OCI-LY7 (cell line): ENCODE measurements at regions not wholly inside any gene's neighbourhood (a gene's known extent, or its start where the extent isn't known, plus 50 kb on each side); places are given as distances from the start of the nearest gene placed in this dataset.
"Not testable (repeated sequence)": the region's sequence is repeated elsewhere in the genome, so short reads cannot be mapped to it uniquely, and the experiment has no call there.

Source experiments
- BruUV-seq: library from RNA; stranded (reverse); fragments of 400-500 nt; replicated peaks from 2 replicates; lab custom pipeline; 2021; lab: Mats Ljungman, UMichigan
- CTCF ChIA-PET: fragments of 300-600 bp; sonication (Branson Sonifier 250); formaldehyde crosslinking; loops from one replicate; lab custom pipeline; 2022; ENCODE audit warnings: antibody characterized with exemption; ENCODE audit not compliant: unreplicated experiment; lab: Charles Lee
- POLR2A ChIA-PET: fragments of 300-600 bp; sonication (Branson Sonifier 250); formaldehyde crosslinking; loops from one replicate; lab custom pipeline; 2022; ENCODE audit warnings: antibody characterized with exemption; lab: Charles Lee
- DNase-seq: peaks from one replicate; pipeline ENCODE4 v3.0.0-alpha.2; 2015; ENCODE audit warnings: low spot score
- H2AFZ ChIP-seq: fragments of 200-600 bp; sonication (generic), shearing (Covaris generic); 2 replicates; pipeline ENCODE4 v1.6.1; 2014; ENCODE audit warnings: mild to moderate bottlenecking, antibody characterized with exemption, low read length, moderate library complexity
- H3K27ac ChIP-seq: fragments of 200-600 bp; sonication (generic); 2 replicates; pipeline ENCODE4 v1.5.1; 2014; ENCODE audit warnings: mixed run types, low read depth, mild to moderate bottlenecking, moderate library complexity, low read length, inconsistent platforms; ENCODE audit not compliant: poor library complexity, severe bottlenecking
- H3K36me3 ChIP-seq: fragments of 200-600 bp; sonication (generic); 2 replicates; pipeline ENCODE4 v1.6.1; 2014; ENCODE audit warnings: mild to moderate bottlenecking, antibody characterized with exemption, low read length, moderate library complexity, mixed read lengths; ENCODE audit not compliant: insufficient read depth
- H3K4me1 ChIP-seq: fragments of 200-600 bp; sonication (generic); 2 replicates; pipeline ENCODE4 v1.5.1; 2014; ENCODE audit warnings: mild to moderate bottlenecking, low read length; ENCODE audit not compliant: insufficient read depth, poor library complexity, severe bottlenecking
- H3K4me2 ChIP-seq: fragments of 200-600 bp; sonication (generic); 2 replicates; pipeline ENCODE4 v1.6.1; 2014; ENCODE audit warnings: mild to moderate bottlenecking, low read length
- H3K4me3 ChIP-seq: fragments of 200-600 bp; sonication (generic); 2 replicates; pipeline ENCODE4 v1.5.1; 2014; ENCODE audit warnings: mild to moderate bottlenecking, low read depth, low read length; ENCODE audit not compliant: poor library complexity, severe bottlenecking
- H3K79me2 ChIP-seq: fragments of 200-600 bp; sonication (generic); 2 replicates; pipeline ENCODE4 v1.6.1; 2016; ENCODE audit warnings: low read depth, mild to moderate bottlenecking, low read length, moderate library complexity, mixed read lengths; ENCODE audit not compliant: insufficient read depth
- H3K9me2 ChIP-seq: fragments of 200-600 bp; sonication (generic); 2 replicates; pipeline ENCODE4 v1.6.1; 2016; ENCODE audit warnings: mild to moderate bottlenecking, low read length, mixed read lengths; ENCODE audit not compliant: insufficient read depth
- H3K9me3 ChIP-seq: fragments of 200-600 bp; sonication (generic); 2 replicates; pipeline ENCODE4 v1.6.1; 2014; ENCODE audit warnings: mild to moderate bottlenecking, mixed run types, low read length, mixed read lengths
- H4K20me1 ChIP-seq: fragments of 200-600 bp; sonication (generic); 2 replicates; pipeline ENCODE4 v1.6.1; 2014; ENCODE audit warnings: mild to moderate bottlenecking, antibody characterized with exemption, low read length, moderate library complexity, mixed read lengths; ENCODE audit not compliant: insufficient read depth
- EZH2phosphoT487 ChIP-seq: fragments of 200-600 bp; sonication (generic); IDR thresholded peaks from 2 replicates; pipeline ENCODE4 v1.6.1; 2018; ENCODE audit warnings: low read depth, borderline replicate concordance, mild to moderate bottlenecking, mixed run types, antibody characterized with exemption, low read length, moderate library complexity, mixed read lengths
- intact Hi-C: fragments of 100-400 bp; cut with micrococcal nuclease; formaldehyde crosslinking; loops from one replicate; pipeline ENCODE4 v1.10.0; 2022; ENCODE audit not compliant: unreplicated experiment
- TF ChIP-seq, protein P1 (sequence below): fragments of 200-600 bp; sonication (generic); conservative IDR thresholded peaks from 2 replicates; pipeline ENCODE4 v1.5.1; 2014; ENCODE audit warnings: mild to moderate bottlenecking, antibody characterized with exemption, low read length, moderate library complexity, mixed read lengths

GRCh38 chr1:788835-789234 lies 102.4 kb upstream of the OR4F16 start:
- ChIA-PET POLR2A (no interaction called here), CTCF (no interaction called here)
- Histone ChIP-seq H3K4me2 (no peak overlapping the region), H4K20me1 (no peaks in the 10 kb centered on the region), H3K36me3 (peaks cover 10% of the 10 kb centered on the region), H3K9me3 (peaks cover 12% of the 10 kb centered on the region; the same call in 1 of the 2 replicates), H3K9me2 (no peaks in the 10 kb centered on the region), H3K4me3 (no peak overlapping the region), H2AFZ (no peak overlapping the region), H3K4me1 (no peaks in the 10 kb centered on the region), H3K27ac (no peak overlapping the region), H3K79me2 (peaks cover 5% of the 10 kb centered on the region; the same call in 1 of the 2 replicates)
- no peak for TF ChIP-seq EZH2phosphoT487
- TF ChIP-seq, protein P1, sequence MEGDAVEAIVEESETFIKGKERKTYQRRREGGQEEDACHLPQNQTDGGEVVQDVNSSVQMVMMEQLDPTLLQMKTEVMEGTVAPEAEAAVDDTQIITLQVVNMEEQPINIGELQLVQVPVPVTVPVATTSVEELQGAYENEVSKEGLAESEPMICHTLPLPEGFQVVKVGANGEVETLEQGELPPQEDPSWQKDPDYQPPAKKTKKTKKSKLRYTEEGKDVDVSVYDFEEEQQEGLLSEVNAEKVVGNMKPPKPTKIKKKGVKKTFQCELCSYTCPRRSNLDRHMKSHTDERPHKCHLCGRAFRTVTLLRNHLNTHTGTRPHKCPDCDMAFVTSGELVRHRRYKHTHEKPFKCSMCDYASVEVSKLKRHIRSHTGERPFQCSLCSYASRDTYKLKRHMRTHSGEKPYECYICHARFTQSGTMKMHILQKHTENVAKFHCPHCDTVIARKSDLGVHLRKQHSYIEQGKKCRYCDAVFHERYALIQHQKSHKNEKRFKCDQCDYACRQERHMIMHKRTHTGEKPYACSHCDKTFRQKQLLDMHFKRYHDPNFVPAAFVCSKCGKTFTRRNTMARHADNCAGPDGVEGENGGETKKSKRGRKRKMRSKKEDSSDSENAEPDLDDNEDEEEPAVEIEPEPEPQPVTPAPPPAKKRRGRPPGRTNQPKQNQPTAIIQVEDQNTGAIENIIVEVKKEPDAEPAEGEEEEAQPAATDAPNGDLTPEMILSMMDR, result no peak
- intact Hi-C loops, result no loop called here
- no TSS peak for BruUV-seq
- DNase-seq, result no peak

DNA sequence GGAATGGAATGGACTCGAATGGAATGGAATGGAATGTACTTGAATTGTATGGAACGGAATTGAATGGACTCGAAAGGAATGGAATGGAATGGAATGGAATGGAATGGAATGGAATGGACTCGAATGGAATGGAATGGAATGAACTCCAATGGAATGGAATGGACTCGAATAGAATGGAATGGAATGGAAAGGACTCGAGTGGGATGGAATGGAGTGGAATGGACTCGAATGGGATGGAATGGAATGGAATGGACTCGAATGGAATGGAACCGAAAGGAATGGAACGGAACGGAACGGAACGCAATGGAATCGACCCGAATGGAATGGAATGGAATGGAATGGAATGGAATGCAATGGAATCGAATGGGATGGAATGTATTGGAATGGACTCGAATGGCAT lies 103.2 kb upstream of the OR4F16 start:
- H3K4me1 ChIP-seq, H3K4me3 ChIP-seq, H3K36me3 ChIP-seq, H3K27ac ChIP-seq, CTCF ChIA-PET, H4K20me1 ChIP-seq, BruUV-seq, intact Hi-C loops, H3K4me2 ChIP-seq, H3K79me2 ChIP-seq, DNase-seq, H2AFZ ChIP-seq, H3K9me2 ChIP-seq, POLR2A ChIA-PET: not testable (repeated sequence)
- peaks cover 12% of the 10 kb centered on the region; the same call in 1 of the 2 replicates for H3K9me3 ChIP-seq

DNA sequence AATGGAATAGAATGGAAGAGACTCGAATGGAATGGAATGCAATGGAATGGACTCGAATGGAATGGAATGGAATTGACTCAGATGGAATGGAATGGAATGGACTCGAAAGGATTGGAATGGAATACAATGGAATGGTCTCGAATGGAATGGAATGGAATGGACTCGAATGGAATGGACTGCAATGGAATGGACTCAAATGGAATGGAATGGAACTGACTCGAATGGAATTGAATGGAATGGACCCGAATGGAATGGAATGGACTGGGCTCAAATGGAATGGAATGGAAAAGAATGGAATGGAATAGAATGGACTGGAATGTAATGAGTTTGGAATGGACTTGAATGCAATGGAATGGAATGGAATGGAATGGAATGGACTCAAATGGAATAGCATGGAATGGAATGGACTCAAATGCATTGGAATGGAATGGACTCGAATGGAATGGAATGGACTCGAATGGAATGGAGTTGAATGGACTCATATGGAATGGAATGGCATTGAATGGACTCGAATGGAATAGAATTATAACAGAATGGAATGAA lies 104.0 kb upstream of the OR4F16 start:
- not testable (repeated sequence) for H3K36me3 ChIP-seq

GRCh38 chr1:794310-794709 lies 107.9 kb upstream of the OR4F16 start:
- H3K4me2 ChIP-seq, BruUV-seq, CTCF ChIA-PET, H3K27ac ChIP-seq, POLR2A ChIA-PET, H3K36me3 ChIP-seq, H4K20me1 ChIP-seq, H3K79me2 ChIP-seq, H3K9me3 ChIP-seq, H3K4me1 ChIP-seq, H3K4me3 ChIP-seq, intact Hi-C loops, H2AFZ ChIP-seq, DNase-seq, H3K9me2 ChIP-seq: not testable (repeated sequence)

More for the DNA sequence above, 104.0 kb upstream of the OR4F16 start:
- H4K20me1 ChIP-seq, H2AFZ ChIP-seq, intact Hi-C loops, DNase-seq, H3K79me2 ChIP-seq, H3K9me2 ChIP-seq, BruUV-seq, H3K4me2 ChIP-seq, H3K4me3 ChIP-seq, H3K27ac ChIP-seq, H3K4me1 ChIP-seq, CTCF ChIA-PET, POLR2A ChIA-PET: not testable (repeated sequence)
- H3K9me3 ChIP-seq, result peaks cover 12% of the 10 kb centered on the region; the same call in 1 of the 2 replicates

- H3K4me1 ChIP-seq, DNase-seq, H2AFZ ChIP-seq, H3K9me3 ChIP-seq, CTCF ChIA-PET, H3K36me3 ChIP-seq, POLR2A ChIA-PET, H4K20me1 ChIP-seq, H3K79me2 ChIP-seq, H3K9me2 ChIP-seq, H3K4me3 ChIP-seq, H3K27ac ChIP-seq, BruUV-seq, intact Hi-C loops, H3K4me2 ChIP-seq: not testable (repeated sequence)
Measured at GRCh38 chr1:794918-795584, 108.6 kb upstream of the OR4F16 start.
